ENCODE measurements at regions not wholly inside any gene's neighbourhood (a gene's known extent, or its start where the extent isn't known, plus 50 kb on each side); places are given as distances from the start of the nearest gene placed in this dataset.

- no peak for TF ChIP-seq SUZ12 (IDR thresholded peaks at IDR 0.05)
- TF ChIP-seq L3MBTL2 (conservative IDR thresholded peaks at IDR 0.05) = no peak
Observed at GRCh38 chr16:35425270-35425669, 1965.9 kb downstream of the TP53TG3F start.

Data from HEK293T (cell line).